ENCODE measurements at regions not wholly inside any gene's neighbourhood (a gene's known extent, or its start where the extent isn't known, plus 50 kb on each side); places are given as distances from the start of the nearest gene placed in this dataset.

- DNase-seq (ENCODE audit: low spot score) (no peak), ATAC-seq (no peak), FAIRE-seq (no peak)
- BruUV-seq (replicated peaks): no TSS peak
- WGBS (ENCODE audit: low lambda C conversion rate): 7% methylated on average over 2 of the region's 2 CpGs
- no peak for TF ChIP-seq NFIC (IDR thresholded peaks at IDR 0.05; ENCODE audit: low read length)
- Histone ChIP-seq H3K4me1 (ENCODE audit: insufficient read depth, low read length) (no peaks in the 10 kb centered on the region), H3K4me2 (ENCODE audit: low read depth, low read length) (no peak overlapping the region), H3K36me3 (replicated peaks in 1 of 2; ENCODE audit: control insufficient read depth in 1 of 2, insufficient read depth in 2 of 2, low read length in 2 of 2) (no peaks in the 10 kb centered on the region), H3K9ac (ENCODE audit: insufficient read depth, low read depth, low read length) (no peak overlapping the region), H3K79me2 (ENCODE audit: insufficient read depth, low read length) (no peaks in the 10 kb centered on the region), H3K4me3 (replicated peaks in 1 of 3; ENCODE audit: insufficient read depth in 1 of 3, low read depth in 2 of 3, low read length in 3 of 3) (no peak overlapping the region), H4K20me1 (ENCODE audit: insufficient read depth, low read length) (no peaks in the 10 kb centered on the region), H3K27ac (ENCODE audit: extremely low read length, insufficient read depth, low read length) (no peak overlapping the region), H3K27me3 (ENCODE audit: control insufficient read depth in 1 of 2, insufficient read depth in 2 of 2, low read length in 2 of 2) (no peaks in the 10 kb centered on the region), H2AFZ (ENCODE audit: low read length) (no peak overlapping the region), H3K9me3 (ENCODE audit: low read length) (no peaks in the 10 kb centered on the region)
- intact Hi-C loops (cut with micrococcal nuclease; ENCODE audit: unreplicated experiment) (no loop called here), in situ Hi-C loops (cut with HindIII; ENCODE audit: extremely low pct_ligation_motif_present, low pct_unique_long_range_greater_than_20kb) (no loop called here)
- ChIA-PET POLR2A (no interaction called here), CTCF (ENCODE audit: low intra/inter-chr PET ratio, low total read pairs) (no interaction called here)
These were observed 1315.0 kb upstream of the CDH2 start for GRCh38 chr18:29491907-29492306.

DNA sequence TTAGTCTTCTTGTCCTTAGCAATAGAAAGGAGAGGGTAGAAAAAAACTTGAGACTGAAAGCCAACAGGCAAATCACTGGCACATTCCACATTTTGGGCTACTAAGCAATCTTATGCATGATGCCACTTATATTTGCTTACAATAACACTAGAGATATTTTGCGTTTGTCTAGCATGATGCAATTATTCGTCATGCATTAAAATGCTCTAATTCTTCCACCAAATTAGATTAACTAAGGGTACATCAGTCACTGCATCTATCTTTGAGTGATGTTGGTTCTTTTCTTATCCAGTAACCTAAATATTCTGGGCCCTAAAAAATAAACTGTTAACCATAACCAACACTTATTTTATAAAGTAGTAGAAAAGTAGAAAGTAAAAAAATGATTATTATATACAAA is 1311.7 kb upstream of the CDH2 start:
- POLR2A ChIA-PET: no interaction called here

More for the DNA sequence above, 1311.7 kb upstream of the CDH2 start:
- no peak overlapping the region for H3K4me3 ChIP-seq (replicated peaks in 1 of 3; ENCODE audit: insufficient read depth in 1 of 3, low read depth in 2 of 3, low read length in 3 of 3)
- no peaks in the 10 kb centered on the region for H3K79me2 ChIP-seq (ENCODE audit: insufficient read depth, low read length)
- FAIRE-seq (no peak), ATAC-seq (no peak), DNase-seq (ENCODE audit: low spot score) (no peak)
- in situ Hi-C loops (cut with HindIII; ENCODE audit: extremely low pct_ligation_motif_present, low pct_unique_long_range_greater_than_20kb) (no loop called here), intact Hi-C loops (cut with micrococcal nuclease; ENCODE audit: unreplicated experiment) (no loop called here)
- H3K4me1 ChIP-seq (ENCODE audit: insufficient read depth, low read length): no peaks in the 10 kb centered on the region
- H4K20me1 ChIP-seq (ENCODE audit: insufficient read depth, low read length): no peaks in the 10 kb centered on the region; the same call in 1 of the 2 replicates
- H3K27me3 ChIP-seq (ENCODE audit: control insufficient read depth in 1 of 2, insufficient read depth in 2 of 2, low read length in 2 of 2): no peaks in the 10 kb centered on the region
- TF ChIP-seq RAD51 (IDR thresholded peaks at IDR 0.05; ENCODE audit: borderline replicate concordance) (no peak), SCMH1 (CRISPR knock-in tag; IDR thresholded peaks at IDR 0.05; ENCODE audit: borderline replicate concordance) (no peak), KDM5B (CRISPR knock-in tag; IDR thresholded peaks at IDR 0.05; ENCODE audit: borderline replicate concordance) (no peak), PBX3 (CRISPR knock-in tag; IDR thresholded peaks at IDR 0.05; ENCODE audit: borderline replicate concordance) (no peak), GPN1 (CRISPR knock-in tag; IDR thresholded peaks at IDR 0.05; ENCODE audit: borderline replicate concordance) (no peak), ZNF460 (CRISPR knock-in tag; IDR thresholded peaks at IDR 0.05; ENCODE audit: borderline replicate concordance) (no peak), ZNF652 (CRISPR knock-in tag; IDR thresholded peaks at IDR 0.05; ENCODE audit: borderline replicate concordance, low read depth) (no peak), TFDP1 (CRISPR knock-in tag; IDR thresholded peaks at IDR 0.05; ENCODE audit: borderline replicate concordance) (no peak), ZNF446 (CRISPR knock-in tag; IDR thresholded peaks at IDR 0.05) (no peak)
- TF ChIP-seq, protein P1, sequence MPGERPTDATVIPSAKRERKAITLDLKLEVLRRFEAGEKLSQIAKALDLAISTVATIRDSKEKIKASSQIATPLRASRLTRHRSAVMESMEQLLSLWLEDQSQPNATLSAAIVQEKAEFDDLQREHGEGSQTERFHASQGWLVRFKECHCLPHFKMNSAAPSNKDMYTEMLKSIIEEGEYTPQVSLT (CRISPR knock-in tag; IDR thresholded peaks at IDR 0.05; ENCODE audit: borderline replicate concordance, low read depth): no peak
- TF ChIP-seq, protein P2, sequence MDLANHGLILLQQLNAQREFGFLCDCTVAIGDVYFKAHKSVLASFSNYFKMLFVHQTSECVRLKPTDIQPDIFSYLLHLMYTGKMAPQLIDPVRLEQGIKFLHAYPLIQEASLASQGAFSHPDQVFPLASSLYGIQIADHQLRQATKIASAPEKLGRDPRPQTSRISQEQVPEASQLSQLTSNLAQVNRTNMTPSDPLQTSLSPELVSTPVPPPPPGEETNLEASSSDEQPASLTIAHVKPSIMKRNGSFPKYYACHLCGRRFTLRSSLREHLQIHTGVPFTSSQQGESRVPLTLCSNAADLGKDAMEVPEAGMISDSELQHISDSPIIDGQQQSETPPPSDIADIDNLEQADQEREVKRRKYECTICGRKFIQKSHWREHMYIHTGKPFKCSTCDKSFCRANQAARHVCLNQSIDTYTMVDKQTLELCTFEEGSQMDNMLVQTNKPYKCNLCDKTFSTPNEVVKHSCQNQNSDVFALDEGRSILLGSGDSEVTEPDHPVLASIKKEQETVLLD (CRISPR knock-in tag; IDR thresholded peaks at IDR 0.05; ENCODE audit: low read depth): no peak
- BruUV-seq (replicated peaks): no TSS peak
- CTCF ChIA-PET (ENCODE audit: low intra/inter-chr PET ratio, low total read pairs): no interaction called here
- H3K9me3 ChIP-seq (ENCODE audit: low read length): no peaks in the 10 kb centered on the region
- no peak overlapping the region for H3K4me2 ChIP-seq (ENCODE audit: low read depth, low read length)
- H3K9ac ChIP-seq (ENCODE audit: insufficient read depth, low read depth, low read length): no peak overlapping the region
- no peak overlapping the region for H3K27ac ChIP-seq (ENCODE audit: extremely low read length, insufficient read depth, low read length)
- H3K36me3 ChIP-seq (replicated peaks in 1 of 2; ENCODE audit: control insufficient read depth in 1 of 2, insufficient read depth in 2 of 2, low read length in 2 of 2): no peaks in the 10 kb centered on the region
- H2AFZ ChIP-seq (ENCODE audit: low read length): no peak overlapping the region
- whole genome bisulfite sequencing (ENCODE audit: low lambda C conversion rate): 0% methylated on average over 2 of the region's 2 CpGs
